Mesothelial cell of epicardium (in vitro differentiated cells): ENCODE measurements at regions not wholly inside any gene's neighbourhood (a gene's known extent, or its start where the extent isn't known, plus 50 kb on each side); places are given as distances from the start of the nearest gene placed in this dataset.

Experiments
- DNase-seq, 2 experiments: peaks; one replicate each; pipeline ENCODE4 v3.0.0; 2021; ENCODE audit warnings: low spot score in 2 of 2; ENCODE audit not compliant: unreplicated experiment in 2 of 2
- H3K27ac Mint-ChIP-seq: 2 replicates; pipeline ENCODE4 v1.8.0; 2021; ENCODE audit warnings: mixed read lengths
- H3K27me3 Mint-ChIP-seq: 2 replicates; pipeline ENCODE4 v1.8.0; 2021; ENCODE audit warnings: low read depth, mixed read lengths
- H3K36me3 Mint-ChIP-seq: 2 replicates; pipeline ENCODE4 v1.8.0; 2021; ENCODE audit warnings: mixed read lengths
- H3K4me1 Mint-ChIP-seq: 2 replicates; pipeline ENCODE4 v1.8.0; 2021; ENCODE audit warnings: mixed read lengths
- H3K4me3 Mint-ChIP-seq: 2 replicates; pipeline ENCODE4 v1.8.0; 2021; ENCODE audit warnings: mild to moderate bottlenecking, moderate library complexity, mixed read lengths
- H3K9me3 Mint-ChIP-seq: 2 replicates; pipeline ENCODE4 v1.8.0; 2021; ENCODE audit warnings: mixed read lengths
- TF ChIP-seq, protein P1 (sequence below): fragments of 200-600 bp; sonication (generic); IDR thresholded peaks from one replicate; pipeline ENCODE4 v1.5.0; 2021; ENCODE audit warnings: antibody characterized with exemption; ENCODE audit not compliant: unreplicated experiment

- DNase-seq = no peak
- no peaks in the 10 kb centered on the region for H3K27me3 Mint-ChIP-seq
- H3K36me3 Mint-ChIP-seq = peaks cover 3% of the 10 kb centered on the region
- no peak overlapping the region for H3K27ac Mint-ChIP-seq
- H3K9me3 Mint-ChIP-seq = peaks cover 33% of the 10 kb centered on the region
- no peak overlapping the region for H3K4me3 Mint-ChIP-seq
- TF ChIP-seq, protein P1, sequence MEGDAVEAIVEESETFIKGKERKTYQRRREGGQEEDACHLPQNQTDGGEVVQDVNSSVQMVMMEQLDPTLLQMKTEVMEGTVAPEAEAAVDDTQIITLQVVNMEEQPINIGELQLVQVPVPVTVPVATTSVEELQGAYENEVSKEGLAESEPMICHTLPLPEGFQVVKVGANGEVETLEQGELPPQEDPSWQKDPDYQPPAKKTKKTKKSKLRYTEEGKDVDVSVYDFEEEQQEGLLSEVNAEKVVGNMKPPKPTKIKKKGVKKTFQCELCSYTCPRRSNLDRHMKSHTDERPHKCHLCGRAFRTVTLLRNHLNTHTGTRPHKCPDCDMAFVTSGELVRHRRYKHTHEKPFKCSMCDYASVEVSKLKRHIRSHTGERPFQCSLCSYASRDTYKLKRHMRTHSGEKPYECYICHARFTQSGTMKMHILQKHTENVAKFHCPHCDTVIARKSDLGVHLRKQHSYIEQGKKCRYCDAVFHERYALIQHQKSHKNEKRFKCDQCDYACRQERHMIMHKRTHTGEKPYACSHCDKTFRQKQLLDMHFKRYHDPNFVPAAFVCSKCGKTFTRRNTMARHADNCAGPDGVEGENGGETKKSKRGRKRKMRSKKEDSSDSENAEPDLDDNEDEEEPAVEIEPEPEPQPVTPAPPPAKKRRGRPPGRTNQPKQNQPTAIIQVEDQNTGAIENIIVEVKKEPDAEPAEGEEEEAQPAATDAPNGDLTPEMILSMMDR = no peak
- no peaks in the 10 kb centered on the region for H3K4me1 Mint-ChIP-seq
Measured at GRCh38 chr7:46449743-46450142, 528.7 kb upstream of the IGFBP3 start.

GRCh38 chr7:46448478-46448877, 527.4 kb upstream of the IGFBP3 start:
- Mint-ChIP-seq H3K4me3 (no peak overlapping the region), H3K4me1 (no peaks in the 10 kb centered on the region), H3K27ac (no peak overlapping the region), H3K27me3 (no peaks in the 10 kb centered on the region), H3K36me3 (no peaks in the 10 kb centered on the region), H3K9me3 (peaks cover 27% of the 10 kb centered on the region)
- TF ChIP-seq, protein P1 = no peak
- no peak for DNase-seq

- TF ChIP-seq, protein P1 = no peak
- no peaks in the 10 kb centered on the region for H3K27me3 Mint-ChIP-seq
- H3K4me3 Mint-ChIP-seq = no peak overlapping the region
- no peak for DNase-seq
- H3K36me3 Mint-ChIP-seq = no peaks in the 10 kb centered on the region
- peaks cover 23% of the 10 kb centered on the region for H3K9me3 Mint-ChIP-seq
- H3K4me1 Mint-ChIP-seq = no peaks in the 10 kb centered on the region
- no peak overlapping the region for H3K27ac Mint-ChIP-seq
Measured at GRCh38 chr7:46446151-46446550, 525.1 kb upstream of the IGFBP3 start.

GRCh38 chr7:46444256-46444655, 523.2 kb upstream of the IGFBP3 start:
- TF ChIP-seq, protein P1 = no peak
- no peak for DNase-seq
- H3K27ac Mint-ChIP-seq = no peak overlapping the region
- no peak overlapping the region for H3K4me3 Mint-ChIP-seq
- H3K9me3 Mint-ChIP-seq = peaks cover 19% of the 10 kb centered on the region
- no peaks in the 10 kb centered on the region for H3K27me3 Mint-ChIP-seq
- no peaks in the 10 kb centered on the region for H3K36me3 Mint-ChIP-seq
- H3K4me1 Mint-ChIP-seq = peaks cover 11% of the 10 kb centered on the region

DNA sequence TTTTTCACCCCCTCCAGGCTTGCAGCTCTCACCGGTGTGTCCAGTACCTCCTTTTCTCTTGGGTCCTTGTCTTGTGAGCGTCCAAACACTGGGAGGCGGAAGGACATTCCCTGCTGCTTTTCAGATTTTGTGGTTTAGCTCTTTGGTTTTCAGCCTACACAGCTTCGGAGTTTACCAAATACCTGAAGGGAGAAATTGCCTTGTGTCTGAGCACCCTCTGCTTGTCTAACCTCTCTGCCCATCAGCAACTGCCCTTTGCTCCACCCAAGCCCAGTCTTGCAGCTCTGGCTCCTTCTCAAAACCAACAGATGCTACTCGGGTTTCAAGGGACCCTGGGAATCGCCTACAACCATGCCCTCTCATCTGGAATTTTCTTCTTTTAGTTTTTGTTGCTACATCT, 519.1 kb upstream of the IGFBP3 start:
- Mint-ChIP-seq H3K9me3 (peaks cover 22% of the 10 kb centered on the region), H3K4me3 (no peak overlapping the region), H3K36me3 (peaks cover 10% of the 10 kb centered on the region), H3K27me3 (no peaks in the 10 kb centered on the region), H3K27ac (no peak overlapping the region), H3K4me1 (peaks cover 12% of the 10 kb centered on the region)
- no peak for DNase-seq
- TF ChIP-seq, protein P1 = no peak

- no peak for DNase-seq
- H3K9me3 Mint-ChIP-seq = peaks cover 51% of the 10 kb centered on the region
- TF ChIP-seq, protein P1 = no peak
- H3K27me3 Mint-ChIP-seq = no peaks in the 10 kb centered on the region
- H3K27ac Mint-ChIP-seq = no peak overlapping the region
- peaks cover 24% of the 10 kb centered on the region for H3K36me3 Mint-ChIP-seq
- H3K4me3 Mint-ChIP-seq = no peak overlapping the region
- peaks cover 5% of the 10 kb centered on the region for H3K4me1 Mint-ChIP-seq
Measured at GRCh38 chr7:46432708-46433107, 511.6 kb upstream of the IGFBP3 start.
